T-helper 2 cell treated with Interferon-gamma antibody and Interleukin-4, amounts not matched to agents 5 μg/mL and 100 μg/mL, for 36 hours (primary cell): ENCODE measurements at regions not wholly inside any gene's neighbourhood (a gene's known extent, or its start where the extent isn't known, plus 50 kb on each side); places are given as distances from the start of the nearest gene placed in this dataset.
"Not testable (repeated sequence)": the region's sequence is repeated elsewhere in the genome, so short reads cannot be mapped to it uniquely, and the experiment has no call there.

ENCODE experiments used
- DNase-seq: peaks from one replicate; pipeline ENCODE4 v3.0.0; 2021; ENCODE audit warnings: low spot score
- H3K27ac Mint-ChIP-seq: one replicate; pipeline ENCODE4 v1.8.0; 2021; ENCODE audit warnings: mild to moderate bottlenecking, mixed read lengths
- H3K27me3 Mint-ChIP-seq: one replicate; pipeline ENCODE4 v1.8.0; 2021; ENCODE audit warnings: low read depth, mixed read lengths
- H3K36me3 Mint-ChIP-seq: one replicate; pipeline ENCODE4 v1.8.0; 2021; ENCODE audit warnings: low read depth, mixed read lengths
- H3K4me1 Mint-ChIP-seq: one replicate; pipeline ENCODE4 v1.8.0; 2021; ENCODE audit warnings: low read depth, mixed read lengths
- H3K4me3 Mint-ChIP-seq: one replicate; pipeline ENCODE4 v1.8.0; 2022; ENCODE audit warnings: mild to moderate bottlenecking, moderate library complexity, mixed read lengths
- H3K9me3 Mint-ChIP-seq: one replicate; pipeline ENCODE4 v1.8.0; 2021; ENCODE audit warnings: mixed read lengths

- H3K4me3 Mint-ChIP-seq, H3K27ac Mint-ChIP-seq, H3K9me3 Mint-ChIP-seq, DNase-seq, H3K36me3 Mint-ChIP-seq: not testable (repeated sequence)
- Mint-ChIP-seq H3K27me3 (peaks cover 37% of the 10 kb centered on the region), H3K4me1 (peaks cover 12% of the 10 kb centered on the region)
Observed at GRCh38 chr14:106081721-106082120, 555.3 kb downstream of the TMEM121 start.

- Mint-ChIP-seq H3K36me3 (no peaks in the 10 kb centered on the region), H3K27me3 (peaks cover 28% of the 10 kb centered on the region)
Observed at GRCh38 chr14:106083082-106083481, 556.7 kb downstream of the TMEM121 start.

GRCh38 chr14:106087837-106088236, 561.5 kb downstream of the TMEM121 start:
- DNase-seq = no peak
- Mint-ChIP-seq H3K9me3 (no peaks in the 10 kb centered on the region), H3K4me1 (peaks cover 26% of the 10 kb centered on the region), H3K27me3 (peaks cover 13% of the 10 kb centered on the region), H3K4me3 (no peak overlapping the region), H3K27ac (no peak overlapping the region), H3K36me3 (no peaks in the 10 kb centered on the region)

More at GRCh38 chr14:106083082-106083481, 556.7 kb downstream of the TMEM121 start:
- Mint-ChIP-seq H3K4me3 (no peak overlapping the region), H3K9me3 (no peaks in the 10 kb centered on the region), H3K27ac (no peak overlapping the region), H3K4me1 (peaks cover 21% of the 10 kb centered on the region)
- DNase-seq = no peak

- H3K4me1 Mint-ChIP-seq = peaks cover 24% of the 10 kb centered on the region
- H3K9me3 Mint-ChIP-seq, DNase-seq, H3K36me3 Mint-ChIP-seq, H3K27ac Mint-ChIP-seq, H3K4me3 Mint-ChIP-seq: not testable (repeated sequence)
- H3K27me3 Mint-ChIP-seq = peaks cover 13% of the 10 kb centered on the region
Observed at GRCh38 chr14:106088860-106089259, 562.5 kb downstream of the TMEM121 start.

GRCh38 chr14:106094654-106095189, 568.3 kb downstream of the TMEM121 start:
- Mint-ChIP-seq H3K9me3 (no peaks in the 10 kb centered on the region), H3K27me3 (peaks cover 25% of the 10 kb centered on the region), H3K36me3 (no peaks in the 10 kb centered on the region), H3K4me1 (no peaks in the 10 kb centered on the region), H3K4me3 (no peak overlapping the region), H3K27ac (no peak overlapping the region)
- DNase-seq = peak; percentile 81

GRCh38 chr14:106107703-106108102, 581.3 kb downstream of the TMEM121 start:
- no peak overlapping the region for H3K27ac Mint-ChIP-seq
- no peaks in the 10 kb centered on the region for H3K9me3 Mint-ChIP-seq
- H3K27me3 Mint-ChIP-seq = peaks cover 43% of the 10 kb centered on the region
- H3K4me1 Mint-ChIP-seq = no peaks in the 10 kb centered on the region
- no peak for DNase-seq
- no peaks in the 10 kb centered on the region for H3K36me3 Mint-ChIP-seq
- H3K4me3 Mint-ChIP-seq = no peak overlapping the region

- Mint-ChIP-seq H3K4me3 (no peak overlapping the region), H3K9me3 (no peaks in the 10 kb centered on the region), H3K36me3 (no peaks in the 10 kb centered on the region), H3K27me3 (peaks cover 33% of the 10 kb centered on the region), H3K27ac (no peak overlapping the region), H3K4me1 (no peaks in the 10 kb centered on the region)
- DNase-seq = no peak
Observed at GRCh38 chr14:106109337-106109736, 583.0 kb downstream of the TMEM121 start.

GRCh38 chr14:106115401-106115800, 589.0 kb downstream of the TMEM121 start:
- no peak overlapping the region for H3K27ac Mint-ChIP-seq
- H3K4me1 Mint-ChIP-seq = peaks cover 14% of the 10 kb centered on the region
- H3K4me3 Mint-ChIP-seq = no peak overlapping the region
- no peak for DNase-seq
- H3K9me3 Mint-ChIP-seq = no peaks in the 10 kb centered on the region
- no peaks in the 10 kb centered on the region for H3K36me3 Mint-ChIP-seq
- H3K27me3 Mint-ChIP-seq = peaks cover 28% of the 10 kb centered on the region

- H3K27me3 Mint-ChIP-seq = peaks cover 34% of the 10 kb centered on the region
- H3K36me3 Mint-ChIP-seq, H3K27ac Mint-ChIP-seq, H3K9me3 Mint-ChIP-seq, DNase-seq, H3K4me3 Mint-ChIP-seq: not testable (repeated sequence)
- peaks cover 14% of the 10 kb centered on the region for H3K4me1 Mint-ChIP-seq
Observed at GRCh38 chr14:106116339-106116930, 590.1 kb downstream of the TMEM121 start.

- no peak overlapping the region for H3K4me3 Mint-ChIP-seq
- no peak overlapping the region for H3K27ac Mint-ChIP-seq
- peaks cover 62% of the 10 kb centered on the region for H3K27me3 Mint-ChIP-seq
Observed at GRCh38 chr14:106120101-106120500, 593.7 kb downstream of the TMEM121 start.

GRCh38 chr14:106129274-106129673, 602.9 kb downstream of the TMEM121 start:
- Mint-ChIP-seq H3K27ac (peak overlapping the region; percentile 43), H3K27me3 (peaks cover 52% of the 10 kb centered on the region), H3K4me3 (no peak overlapping the region), H3K9me3 (no peaks in the 10 kb centered on the region), H3K4me1 (peaks cover 11% of the 10 kb centered on the region), H3K36me3 (no peaks in the 10 kb centered on the region)
- no peak for DNase-seq

More at GRCh38 chr14:106120101-106120500, 593.7 kb downstream of the TMEM121 start:
- no peak for DNase-seq
- H3K4me1 Mint-ChIP-seq = peaks cover 14% of the 10 kb centered on the region
- no peaks in the 10 kb centered on the region for H3K36me3 Mint-ChIP-seq
- no peaks in the 10 kb centered on the region for H3K9me3 Mint-ChIP-seq

GRCh38 chr14:106129904-106130661, 603.7 kb downstream of the TMEM121 start:
- not testable (repeated sequence) for DNase-seq, H3K27ac Mint-ChIP-seq, H3K36me3 Mint-ChIP-seq, H3K9me3 Mint-ChIP-seq, H3K4me3 Mint-ChIP-seq
- Mint-ChIP-seq H3K4me1 (peaks cover 11% of the 10 kb centered on the region), H3K27me3 (peaks cover 50% of the 10 kb centered on the region)

- Mint-ChIP-seq H3K27me3 (peaks cover 43% of the 10 kb centered on the region), H3K4me1 (peaks cover 11% of the 10 kb centered on the region)
- not testable (repeated sequence) for H3K27ac Mint-ChIP-seq, H3K4me3 Mint-ChIP-seq, H3K9me3 Mint-ChIP-seq, DNase-seq, H3K36me3 Mint-ChIP-seq
Observed at GRCh38 chr14:106133126-106133525, 606.7 kb downstream of the TMEM121 start.

GRCh38 chr14:106134886-106135285, 608.5 kb downstream of the TMEM121 start:
- H3K4me3 Mint-ChIP-seq = no peak overlapping the region
- no peak overlapping the region for H3K27ac Mint-ChIP-seq
- H3K36me3 Mint-ChIP-seq = no peaks in the 10 kb centered on the region
- no peak for DNase-seq
- H3K27me3 Mint-ChIP-seq = peaks cover 41% of the 10 kb centered on the region
- no peaks in the 10 kb centered on the region for H3K9me3 Mint-ChIP-seq
- peaks cover 5% of the 10 kb centered on the region for H3K4me1 Mint-ChIP-seq
